HG03520 (cell line): ENCODE measurements at regions not wholly inside any gene's neighbourhood (a gene's known extent, or its start where the extent isn't known, plus 50 kb on each side); places are given as distances from the start of the nearest gene placed in this dataset.
A peak's percentile ranks its signal among the peaks of the same experiment; 100 is the strongest.
"Not testable (repeated sequence)": the region's sequence is repeated elsewhere in the genome, so short reads cannot be mapped to it uniquely, and the experiment has no call there.

Experiments used
- ATAC-seq: cut with Tn5 transposase; IDR thresholded peaks from one replicate; pipeline ENCODE4 v1.9.1; 2021; ENCODE audit warnings: mild to moderate bottlenecking, moderate library complexity; ENCODE audit not compliant: unreplicated experiment

GRCh38 chrX:22758807-22759481 is 240.8 kb upstream of the DDX53 start:
- peak; percentile 88 for ATAC-seq

- no peak for ATAC-seq
These were observed 239.2 kb upstream of the DDX53 start for GRCh38 chrX:22760513-22761057.

- ATAC-seq = no peak
These were observed 211.5 kb upstream of the DDX53 start for GRCh38 chrX:22788221-22788620.

- ATAC-seq = no peak
These were observed 204.1 kb upstream of the DDX53 start for GRCh38 chrX:22795671-22796070.

- ATAC-seq = no peak
These were observed 199.4 kb upstream of the DDX53 start for GRCh38 chrX:22800360-22800759.

GRCh38 chrX:22800806-22801205 is 199.0 kb upstream of the DDX53 start:
- no peak for ATAC-seq

GRCh38 chrX:22803353-22803752 is 196.4 kb upstream of the DDX53 start:
- ATAC-seq = peak; percentile 58

- no peak for ATAC-seq
These were observed 188.9 kb upstream of the DDX53 start for GRCh38 chrX:22810876-22811275.

GRCh38 chrX:22818061-22818460 is 181.7 kb upstream of the DDX53 start:
- no peak for ATAC-seq

- ATAC-seq = no peak
These were observed 144.1 kb upstream of the DDX53 start for GRCh38 chrX:22855693-22856092.

GRCh38 chrX:22859642-22860041 is 140.1 kb upstream of the DDX53 start:
- ATAC-seq = no peak

- not testable (repeated sequence) for ATAC-seq
These were observed 133.0 kb upstream of the DDX53 start for GRCh38 chrX:22866801-22867200.

- ATAC-seq = no peak
These were observed 117.2 kb upstream of the DDX53 start for GRCh38 chrX:22882543-22882942.

GRCh38 chrX:22889819-22890218 is 109.9 kb upstream of the DDX53 start:
- no peak for ATAC-seq

GRCh38 chrX:22912616-22913015 is 87.1 kb upstream of the DDX53 start:
- ATAC-seq = no peak

- ATAC-seq = no peak
These were observed 76.8 kb upstream of the DDX53 start for GRCh38 chrX:22922961-22923360.

- ATAC-seq = no peak
These were observed 65.1 kb upstream of the DDX53 start for GRCh38 chrX:22934640-22935039.

GRCh38 chrX:22944945-22945344 is 54.8 kb upstream of the DDX53 start:
- ATAC-seq = no peak
